ENCODE measurements at regions not wholly inside any gene's neighbourhood (a gene's known extent, or its start where the extent isn't known, plus 50 kb on each side); places are given as distances from the start of the nearest gene placed in this dataset.
A peak's percentile ranks its signal among the peaks of the same experiment; 100 is the strongest.

- no peak for DNase-seq
These were observed 238.4 kb downstream of the SNCA start for GRCh38 chr4:89598602-89599001.

- DNase-seq = no peak
These were observed 241.7 kb downstream of the SNCA start for GRCh38 chr4:89595125-89595789.

GRCh38 chr4:89590128-89590527 lies 246.8 kb downstream of the SNCA start:
- no peak for DNase-seq

GRCh38 chr4:89588421-89588820 lies 248.5 kb downstream of the SNCA start:
- DNase-seq = no peak

GRCh38 chr4:89587364-89587763 lies 249.6 kb downstream of the SNCA start:
- DNase-seq = no peak

GRCh38 chr4:89586864-89587263 lies 250.1 kb downstream of the SNCA start:
- DNase-seq = no peak

GRCh38 chr4:89586318-89586717 lies 250.6 kb downstream of the SNCA start:
- no peak for DNase-seq

- DNase-seq = no peak
These were observed 254.0 kb downstream of the SNCA start for GRCh38 chr4:89582756-89583505.

- DNase-seq = no peak
These were observed 257.2 kb downstream of the SNCA start for GRCh38 chr4:89579771-89580170.

GRCh38 chr4:89576246-89576645 lies 260.7 kb downstream of the SNCA start:
- DNase-seq = no peak

GRCh38 chr4:89575840-89576239 lies 261.1 kb downstream of the SNCA start:
- no peak for DNase-seq

- DNase-seq = no peak
These were observed 262.8 kb downstream of the SNCA start for GRCh38 chr4:89574176-89574575.

GRCh38 chr4:89573656-89574055 lies 263.3 kb downstream of the SNCA start:
- no peak for DNase-seq

GRCh38 chr4:89572224-89572858 lies 264.6 kb downstream of the SNCA start:
- peak; percentile 1 for DNase-seq

GRCh38 chr4:89570931-89571330 lies 263.3 kb upstream of the GPRIN3 start:
- DNase-seq = no peak

- DNase-seq = no peak
These were observed 260.3 kb upstream of the GPRIN3 start for GRCh38 chr4:89567936-89568335.

GRCh38 chr4:89563431-89563830 lies 255.8 kb upstream of the GPRIN3 start:
- DNase-seq = no peak

- DNase-seq = no peak
These were observed 255.1 kb upstream of the GPRIN3 start for GRCh38 chr4:89562746-89563145.

- DNase-seq = no peak
These were observed 253.4 kb upstream of the GPRIN3 start for GRCh38 chr4:89561048-89561447.

- no peak for DNase-seq
These were observed 250.5 kb upstream of the GPRIN3 start for GRCh38 chr4:89558147-89558546.

- no peak for DNase-seq
These were observed 249.2 kb upstream of the GPRIN3 start for GRCh38 chr4:89556601-89557305.

- DNase-seq = no peak
These were observed 243.6 kb upstream of the GPRIN3 start for GRCh38 chr4:89551191-89551590.

- no peak for DNase-seq
These were observed 242.3 kb upstream of the GPRIN3 start for GRCh38 chr4:89549907-89550306.

GRCh38 chr4:89545315-89545714 lies 237.7 kb upstream of the GPRIN3 start:
- DNase-seq = no peak
